ENCODE measurements at regions not wholly inside any gene's neighbourhood (a gene's known extent, or its start where the extent isn't known, plus 50 kb on each side); places are given as distances from the start of the nearest gene placed in this dataset.
"Not testable (repeated sequence)": the region's sequence is repeated elsewhere in the genome, so short reads cannot be mapped to it uniquely, and the experiment has no call there.

DNA sequence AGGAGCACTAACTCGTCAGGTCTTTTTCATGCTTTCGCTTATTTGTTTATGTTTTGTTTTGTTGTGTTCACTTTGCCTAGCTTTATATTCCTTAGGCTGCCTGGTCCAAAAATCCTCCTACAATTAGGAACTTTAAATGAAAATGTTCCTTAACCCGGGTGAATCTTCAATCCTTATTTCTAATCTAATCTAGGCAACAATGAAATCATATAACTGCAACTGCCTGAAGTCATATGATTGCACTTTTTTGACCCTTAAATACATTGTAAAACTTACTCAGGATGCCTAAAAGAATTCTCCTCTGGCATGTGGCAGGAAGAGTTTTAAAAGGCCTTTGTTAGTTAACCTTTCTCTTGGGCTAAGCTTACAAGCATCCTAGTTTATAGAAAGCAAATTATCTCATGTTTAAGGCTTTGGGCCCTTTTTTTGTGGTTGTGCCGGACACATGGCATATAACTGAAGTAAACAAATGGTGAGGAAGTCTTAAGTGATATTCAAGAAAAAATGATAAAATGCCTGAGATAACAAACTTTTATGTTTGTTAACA, 279.4 kb downstream of the FAT4 start:
- DNase-seq (ENCODE audit: low spot score), result no peak

DNA sequence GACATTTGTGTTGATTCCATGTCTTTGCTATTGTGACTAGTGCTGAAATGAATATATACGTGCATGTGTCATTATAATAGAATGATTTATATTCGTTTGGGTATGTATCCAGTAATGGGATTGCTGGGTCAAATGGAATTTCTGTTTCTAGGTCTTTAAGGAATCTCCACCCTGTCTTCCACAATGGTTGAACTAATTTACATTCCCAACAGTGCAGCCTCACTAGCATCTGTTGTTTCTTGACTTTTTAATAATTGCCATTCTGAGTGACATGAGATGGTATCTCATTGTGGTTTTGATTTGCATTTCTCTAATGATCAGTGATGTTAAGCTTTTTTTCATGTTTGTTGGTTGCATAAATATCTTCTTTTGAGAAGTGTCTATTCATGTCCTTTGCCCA, 291.2 kb downstream of the FAT4 start:
- not testable (repeated sequence) for DNase-seq (ENCODE audit: low spot score)

DNA sequence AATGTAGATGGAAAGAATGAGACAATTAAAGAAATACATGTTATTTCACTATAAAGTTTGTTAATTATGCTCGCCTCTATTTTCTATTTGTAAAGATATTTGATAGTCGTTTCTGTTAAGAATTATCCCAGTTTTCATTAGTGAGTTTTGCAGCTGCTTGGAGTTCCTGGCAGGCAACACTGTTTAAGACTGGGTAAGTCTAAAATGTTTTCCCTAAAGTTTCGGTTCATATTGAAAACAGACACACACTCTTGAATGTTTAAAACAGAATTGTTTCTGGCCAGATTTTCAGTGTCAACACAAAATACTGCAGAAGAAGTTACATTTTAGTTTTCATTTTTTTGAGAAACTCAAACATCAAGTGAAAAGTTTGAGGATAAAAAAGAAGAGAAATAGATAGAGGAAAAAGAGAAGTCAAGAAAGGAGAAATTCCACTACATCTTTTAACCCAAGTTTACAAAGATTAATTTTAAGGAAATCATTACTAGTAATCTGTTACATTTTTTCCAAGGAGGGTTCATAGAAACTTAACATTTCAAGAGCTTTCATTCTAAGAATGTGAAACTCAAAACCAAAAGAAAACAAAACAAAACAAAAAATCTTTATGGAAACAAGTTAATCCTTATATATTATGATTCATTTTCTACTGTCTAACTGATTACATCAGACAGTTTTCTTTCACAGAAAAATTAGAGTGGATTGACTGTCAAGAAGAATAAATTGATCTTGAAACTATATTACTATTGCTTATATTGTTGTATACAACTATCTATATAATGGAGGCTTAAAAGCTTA, 305.5 kb downstream of the FAT4 start:
- no peak for DNase-seq (ENCODE audit: low spot score)

DNA sequence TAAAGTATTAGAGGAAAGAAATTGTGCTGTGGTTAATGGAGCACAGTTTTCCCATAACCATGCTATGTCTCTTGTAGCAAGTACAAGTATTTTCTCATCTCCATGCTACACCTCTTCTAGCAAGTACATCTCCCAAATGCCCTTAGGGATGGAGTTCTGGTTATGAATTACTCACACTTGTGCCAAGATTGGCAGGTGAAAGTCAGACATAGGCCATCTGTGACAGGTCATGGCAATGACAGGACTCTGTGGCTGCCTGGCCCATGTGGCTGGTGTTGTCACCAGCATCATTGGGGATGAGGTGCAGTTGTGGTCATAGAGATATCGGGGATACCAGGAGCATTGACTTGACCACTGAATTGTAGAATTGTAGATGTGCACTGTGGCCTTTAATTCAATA, 310.2 kb downstream of the FAT4 start:
- DNase-seq (ENCODE audit: low spot score), result no peak

DNA sequence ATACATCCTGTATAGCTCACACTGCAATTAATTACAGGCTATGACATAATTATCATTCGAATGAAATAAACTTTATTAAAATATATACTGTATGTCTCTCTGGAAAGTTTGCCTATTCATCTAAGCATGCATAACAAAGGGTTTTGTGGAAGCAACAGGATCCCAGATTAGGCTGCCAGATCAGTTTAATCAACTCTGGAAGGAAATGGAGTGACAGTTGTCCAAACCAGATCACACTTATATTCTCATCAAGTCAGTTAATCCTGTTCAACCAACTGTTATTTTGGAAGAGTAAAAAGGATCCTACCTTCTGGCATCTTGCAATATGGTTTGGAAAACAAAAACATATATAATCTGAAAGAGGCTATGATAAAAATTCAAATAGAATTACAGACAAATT, 312.2 kb downstream of the FAT4 start:
- DNase-seq (ENCODE audit: low spot score), result no peak

DNA sequence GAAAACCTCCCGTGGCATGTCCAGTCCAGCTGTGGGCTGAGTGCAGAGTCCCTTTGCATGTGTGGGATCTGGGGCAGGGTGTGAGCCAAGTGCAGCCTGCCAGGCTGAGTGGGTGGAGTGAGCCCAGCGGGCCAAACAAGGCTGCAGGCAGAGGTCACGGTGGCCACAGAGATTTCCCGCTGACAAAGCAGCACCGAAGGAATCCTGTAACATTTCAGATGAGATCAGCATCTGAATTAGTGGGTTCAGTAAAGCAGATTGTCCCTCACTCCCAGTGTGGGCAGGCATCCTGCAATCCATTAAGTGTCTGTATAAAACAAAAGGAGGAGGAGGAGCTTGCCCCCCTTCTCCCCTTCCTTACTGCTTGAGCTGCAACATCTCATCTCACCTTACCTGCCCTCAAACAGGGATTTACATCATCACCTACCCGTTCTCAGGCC, 324.4 kb downstream of the FAT4 start:
- no peak for DNase-seq (ENCODE audit: low spot score)

DNA sequence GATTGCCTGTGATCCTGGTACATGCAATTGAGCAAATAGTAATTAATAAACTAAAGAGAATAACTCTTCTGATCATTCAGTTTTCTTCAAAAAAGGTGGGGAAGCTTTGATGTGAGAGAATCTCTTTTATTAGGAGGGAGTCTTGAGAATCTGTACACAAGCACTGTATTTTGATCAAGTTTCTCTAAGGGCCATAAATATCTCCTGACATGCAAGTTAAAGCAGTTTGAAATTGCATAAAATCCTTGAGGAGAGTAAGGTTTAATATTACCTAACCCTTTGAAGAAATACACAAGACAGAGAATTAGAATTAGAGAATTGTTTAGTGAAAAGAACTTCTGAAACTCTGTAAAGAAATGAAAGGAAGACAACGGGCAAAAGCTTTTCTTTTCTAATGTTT, 326.9 kb downstream of the FAT4 start:
- DNase-seq (ENCODE audit: low spot score), result no peak

DNA sequence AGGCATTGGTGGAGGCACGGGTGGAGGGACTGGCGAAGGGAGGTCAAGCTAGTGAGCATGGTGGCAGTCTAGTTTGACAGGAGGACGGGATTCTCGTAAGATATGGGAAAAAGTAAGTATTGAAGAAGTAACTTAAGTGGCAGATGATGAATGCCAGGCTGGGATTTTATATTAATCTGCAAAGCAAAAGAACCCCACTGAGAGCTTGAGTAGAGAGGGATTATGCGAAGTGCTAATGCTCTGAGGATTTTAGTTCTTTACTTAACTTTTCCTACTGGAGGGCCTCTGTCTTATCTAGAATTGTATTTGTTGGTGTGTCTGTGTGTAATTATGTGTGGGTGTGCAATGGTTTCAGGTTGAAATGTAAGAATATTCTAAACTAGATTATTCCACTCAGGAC, 327.9 kb downstream of the FAT4 start:
- DNase-seq (ENCODE audit: low spot score), result no peak

DNA sequence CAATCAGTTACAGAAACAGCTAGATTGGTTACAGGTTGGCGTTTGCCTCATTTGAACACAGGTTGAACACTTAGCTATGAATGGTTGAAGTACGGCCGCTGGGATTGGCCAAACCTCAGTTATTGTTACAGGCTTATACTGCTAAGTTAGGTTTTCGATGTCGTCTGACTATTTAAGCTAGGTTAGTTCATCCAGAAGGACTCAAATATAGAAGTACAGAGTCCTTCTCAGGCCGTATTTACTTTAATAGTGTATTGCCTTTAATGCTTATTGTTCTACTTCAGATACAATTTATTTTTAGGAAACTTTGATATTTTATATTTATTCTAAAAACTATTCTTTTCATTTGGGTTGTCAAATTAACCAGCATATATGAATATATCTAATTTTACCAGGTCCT, 334.7 kb downstream of the FAT4 start:
- DNase-seq (ENCODE audit: low spot score), result no peak

DNA sequence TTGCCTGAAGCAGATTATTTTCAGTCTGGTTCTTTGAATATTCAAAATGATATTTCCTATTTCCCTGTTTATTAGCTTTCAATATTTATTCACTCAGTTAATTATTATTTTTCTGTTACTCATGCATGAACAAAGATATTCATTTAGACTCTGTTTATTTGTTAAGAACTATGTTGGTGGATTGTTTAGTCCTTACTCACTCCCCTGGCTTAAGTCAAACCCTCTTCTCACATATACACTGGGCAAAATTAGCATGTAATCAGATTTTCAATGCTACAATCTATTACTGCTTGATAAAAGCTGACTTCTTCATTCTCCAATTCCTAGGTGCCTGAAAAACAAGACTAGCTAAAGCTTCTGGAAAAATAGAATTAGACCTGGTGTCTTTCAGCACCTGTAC, 335.8 kb downstream of the FAT4 start:
- DNase-seq (ENCODE audit: low spot score), result no peak

DNA sequence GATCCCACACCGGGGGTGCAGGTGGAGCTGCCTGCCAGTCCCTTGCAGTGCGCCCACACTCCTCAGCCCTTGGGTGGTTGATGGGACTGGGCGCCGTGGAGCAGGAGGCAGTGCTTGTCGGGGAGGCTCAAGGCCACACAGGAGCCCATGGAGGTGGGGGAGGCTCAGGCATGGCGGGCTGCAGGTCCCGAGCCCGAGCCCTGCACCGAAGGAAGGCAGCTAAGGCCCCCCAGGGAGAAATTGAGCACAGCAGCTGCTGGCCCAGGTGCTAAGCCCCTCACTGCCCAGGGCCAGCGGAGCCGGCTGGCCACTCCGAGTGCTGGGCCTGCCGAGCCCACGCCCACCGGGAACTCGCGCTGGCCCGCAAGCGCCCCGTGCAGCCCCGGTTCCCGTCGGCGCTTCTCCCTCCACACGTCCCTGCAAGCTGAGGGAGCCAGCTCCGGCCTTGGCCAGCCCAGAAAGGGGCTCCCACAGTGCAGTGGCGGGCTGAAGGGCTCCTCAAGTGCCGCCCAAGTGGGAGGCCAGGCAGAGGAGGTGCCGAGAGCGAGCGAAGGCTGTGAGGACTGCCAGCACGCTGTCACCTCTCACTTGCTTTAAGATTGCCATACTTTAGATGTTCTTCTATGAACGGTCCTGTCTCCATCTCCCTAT, 337.1 kb downstream of the FAT4 start:
- DNase-seq (ENCODE audit: low spot score), result not testable (repeated sequence)

DNA sequence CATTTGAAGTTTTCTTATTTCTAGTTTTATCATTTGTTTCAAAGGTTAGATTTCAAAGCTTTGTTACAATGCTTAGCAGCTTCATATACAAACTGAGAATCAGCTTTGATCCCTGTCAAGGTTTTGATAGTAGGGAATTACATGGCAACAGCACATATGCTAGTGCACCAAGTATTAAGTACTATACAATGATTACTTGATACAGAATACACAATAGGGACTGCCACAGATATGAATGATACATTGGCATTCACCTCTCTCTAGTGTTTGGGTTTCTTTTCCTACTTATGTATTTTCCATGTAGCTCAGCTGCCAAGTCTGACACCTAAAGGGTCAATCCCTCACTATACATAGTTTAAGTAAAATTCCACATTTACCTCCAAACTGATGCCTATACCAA, 344.0 kb downstream of the FAT4 start:
- DNase-seq (ENCODE audit: low spot score), result no peak

DNA sequence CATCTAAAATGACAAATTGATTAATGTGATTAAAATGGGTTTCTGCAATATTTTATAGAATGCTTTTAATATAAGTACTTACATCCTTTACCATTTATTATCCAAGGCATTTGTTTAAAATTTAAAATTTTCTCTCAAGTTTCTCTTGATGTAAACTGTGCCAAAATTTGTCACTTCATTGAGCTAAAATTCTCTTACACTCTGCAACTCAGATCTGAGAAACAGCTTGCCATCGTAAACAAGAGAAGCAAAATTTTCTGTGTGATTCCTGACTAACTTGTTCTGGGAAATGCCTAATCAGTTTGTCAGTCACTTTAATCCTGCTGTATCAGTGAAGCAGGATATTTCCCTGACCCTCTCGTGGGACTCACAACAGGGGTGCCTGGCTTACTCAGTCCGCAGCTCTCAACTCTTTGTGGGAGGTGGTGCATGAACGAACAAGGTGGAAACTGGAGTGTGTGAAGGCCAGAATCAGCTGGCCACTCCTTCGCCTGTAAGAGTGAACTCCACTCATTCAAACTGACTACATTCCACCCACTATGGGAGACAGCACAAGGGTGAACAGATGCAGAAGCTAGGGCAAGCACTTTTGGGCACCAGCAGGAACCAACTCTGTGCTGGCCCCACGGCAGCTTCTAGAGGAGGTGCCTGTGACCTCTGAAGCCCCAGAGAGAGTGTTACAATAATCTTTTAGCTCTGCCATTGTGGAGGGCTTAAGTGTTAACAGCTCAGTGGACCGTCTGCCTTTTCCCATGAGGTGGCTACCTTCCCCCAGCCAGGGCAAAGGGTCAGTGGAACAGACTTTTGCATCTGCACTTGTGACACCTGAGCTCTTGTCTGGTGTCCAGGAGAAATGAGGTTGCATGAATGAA, 349.4 kb downstream of the FAT4 start:
- no peak for DNase-seq (ENCODE audit: low spot score)

DNA sequence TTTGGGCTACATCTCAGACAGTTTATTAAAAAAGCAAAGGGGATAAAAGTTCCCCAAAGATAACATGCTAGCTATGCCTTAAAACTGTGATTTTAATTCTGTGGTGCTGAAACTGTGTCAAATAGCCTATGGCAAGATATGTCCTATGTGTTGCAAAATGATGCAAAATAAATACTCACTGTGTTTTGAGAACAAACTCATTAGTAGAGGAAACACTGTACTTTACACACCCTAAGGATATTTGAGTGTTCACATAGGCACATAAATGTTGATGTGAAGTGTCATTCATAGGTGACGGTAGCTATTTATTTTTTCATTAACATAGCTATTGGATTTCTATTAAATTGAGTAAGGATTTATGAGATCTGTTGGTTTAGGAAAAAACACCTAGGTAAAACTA, 351.9 kb downstream of the FAT4 start:
- DNase-seq (ENCODE audit: low spot score), result no peak

DNA sequence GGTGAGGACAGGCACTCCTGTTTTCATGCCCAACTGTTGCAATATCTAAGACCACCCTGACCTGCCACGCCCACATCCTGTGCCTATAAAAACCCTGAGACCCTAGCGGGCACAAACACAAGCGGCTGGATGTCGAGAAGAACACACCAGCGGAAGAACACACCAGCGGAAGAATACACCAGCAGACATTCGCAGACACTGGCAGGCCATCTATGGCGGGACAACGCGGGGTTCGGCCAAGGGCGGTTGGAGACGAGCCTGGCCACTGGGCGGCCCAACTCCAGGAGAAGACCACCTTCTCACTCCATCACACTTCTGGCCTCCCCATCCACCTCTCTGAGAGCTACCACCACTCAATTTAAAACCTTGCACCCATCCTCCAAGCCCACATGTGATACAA, 361.4 kb downstream of the FAT4 start:
- DNase-seq (ENCODE audit: low spot score), result no peak

DNA sequence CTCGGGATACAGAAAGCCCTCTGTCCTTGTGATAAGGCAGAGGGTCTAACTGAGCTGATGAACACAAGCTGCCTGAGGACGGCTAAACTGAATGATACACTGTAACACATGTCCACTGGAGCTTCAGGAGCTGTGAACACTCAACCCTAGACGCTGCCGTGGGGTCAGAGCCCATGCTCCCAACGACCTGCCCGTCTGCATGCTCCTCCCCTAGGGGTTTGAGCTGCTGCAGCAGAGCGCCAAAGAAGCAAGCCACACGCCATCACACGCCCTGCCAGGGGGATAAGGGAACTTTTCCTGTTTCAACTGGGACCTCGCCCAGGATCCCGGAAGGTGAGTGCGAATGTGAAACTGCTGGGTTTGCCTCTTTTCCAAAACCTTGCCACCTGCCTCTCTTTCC, 361.8 kb downstream of the FAT4 start:
- DNase-seq (ENCODE audit: low spot score), result no peak

DNA sequence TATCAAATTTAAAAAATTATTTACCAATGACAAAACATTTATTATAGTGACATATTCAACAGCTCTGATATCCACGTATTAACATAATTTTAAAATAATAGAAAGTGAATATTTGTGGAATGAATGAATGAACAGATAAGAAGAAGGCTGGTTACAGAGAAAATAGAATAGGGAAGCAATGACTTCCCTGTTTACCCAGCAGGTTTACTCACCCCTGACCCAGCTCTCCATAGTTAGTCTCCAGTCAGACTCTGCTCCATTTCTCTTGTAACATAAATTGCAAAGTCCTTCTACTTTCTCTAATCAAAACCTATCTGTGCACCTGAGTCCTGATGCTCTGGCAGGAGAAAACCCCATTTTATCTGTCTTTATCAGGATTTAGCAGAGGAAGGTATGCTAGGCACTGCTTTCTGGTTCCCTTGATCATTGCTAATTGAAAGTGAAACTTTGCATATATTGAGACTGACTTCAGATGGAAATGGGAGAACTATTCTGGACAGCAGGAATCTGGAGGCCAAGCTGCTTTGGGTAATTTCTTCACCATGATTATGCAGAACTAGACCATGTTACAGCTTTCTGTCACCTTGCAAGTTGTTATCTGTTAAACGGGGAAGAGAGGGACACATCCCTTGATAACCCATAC, 363.0 kb downstream of the FAT4 start:
- DNase-seq (ENCODE audit: low spot score), result no peak

DNA sequence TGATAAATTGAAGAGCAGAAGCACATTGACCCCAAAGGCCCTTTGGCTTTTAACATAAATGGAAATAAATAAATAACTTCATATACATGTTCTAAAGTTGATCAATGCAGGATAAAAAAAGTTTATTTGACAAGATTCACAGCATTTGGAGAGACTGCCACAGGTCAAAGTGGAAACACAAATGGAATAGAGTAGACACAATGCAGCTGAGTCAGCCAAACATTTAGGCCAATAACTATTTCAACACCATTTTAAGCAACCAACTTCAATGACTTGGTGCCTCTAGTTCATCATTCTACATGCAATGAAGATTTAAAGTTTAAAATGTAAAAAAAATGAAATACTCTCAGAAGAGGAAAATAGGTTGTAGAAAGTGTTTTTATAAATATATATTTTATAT, 365.2 kb downstream of the FAT4 start:
- DNase-seq (ENCODE audit: low spot score), result no peak

DNA sequence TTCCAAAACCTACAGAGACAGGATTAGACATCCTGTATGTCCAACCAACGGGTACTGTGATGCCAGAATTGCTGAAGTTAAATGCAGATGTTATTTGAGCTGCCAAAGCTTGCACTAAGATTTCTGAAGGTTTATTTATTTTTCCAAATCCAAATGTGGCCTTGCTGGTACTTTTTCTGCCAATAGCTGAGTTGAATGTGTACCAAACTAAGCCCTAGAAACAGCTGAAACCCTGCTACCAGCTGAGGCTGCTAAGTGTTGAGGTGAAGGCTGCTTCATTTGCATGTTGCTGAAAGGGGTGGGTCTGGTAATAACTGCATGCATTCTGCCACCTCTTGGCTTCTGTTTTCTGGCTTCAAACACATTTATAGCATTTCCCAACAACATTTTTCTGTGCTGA, 366.5 kb downstream of the FAT4 start:
- no peak for DNase-seq (ENCODE audit: low spot score)

DNA sequence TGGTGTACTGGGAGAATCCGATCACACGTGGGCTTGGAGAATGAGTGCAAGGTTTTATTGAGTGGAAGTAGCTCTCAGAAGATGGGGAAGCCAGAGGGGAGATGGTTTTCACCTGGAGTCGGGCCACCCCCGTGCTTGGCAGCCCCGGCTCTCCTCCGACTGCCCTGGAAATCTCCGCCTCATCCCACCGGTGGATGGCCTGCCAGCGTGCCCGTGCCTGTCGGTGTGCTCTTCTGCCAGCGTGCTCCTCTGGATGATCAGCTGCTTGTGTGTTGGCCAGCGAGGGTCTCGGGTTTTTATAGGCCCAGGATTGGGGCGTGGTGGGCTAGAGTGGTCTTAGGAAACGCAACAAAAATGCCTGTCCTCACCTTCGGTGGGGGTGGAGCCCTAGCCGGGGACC, 368.0 kb downstream of the FAT4 start:
- DNase-seq (ENCODE audit: low spot score), result no peak

DNA sequence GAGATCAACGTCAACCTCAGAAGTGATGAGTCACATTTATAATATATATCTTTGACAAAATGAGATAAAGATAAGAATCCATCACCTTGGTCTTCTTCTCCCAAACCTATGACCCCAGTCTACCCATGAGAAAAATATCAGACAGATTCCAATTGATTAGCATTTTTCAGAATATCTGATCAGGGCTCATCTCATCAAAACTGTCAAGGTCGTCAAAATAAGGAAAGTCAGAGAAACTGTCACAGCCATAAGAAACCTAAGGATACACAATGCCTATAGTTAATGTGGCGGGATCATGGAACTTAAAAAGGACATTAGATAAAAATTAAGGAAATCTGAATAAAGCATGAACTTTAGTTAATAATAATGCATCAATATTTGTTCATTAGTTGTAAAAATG, 374.1 kb downstream of the FAT4 start:
- DNase-seq (ENCODE audit: low spot score), result no peak

DNA sequence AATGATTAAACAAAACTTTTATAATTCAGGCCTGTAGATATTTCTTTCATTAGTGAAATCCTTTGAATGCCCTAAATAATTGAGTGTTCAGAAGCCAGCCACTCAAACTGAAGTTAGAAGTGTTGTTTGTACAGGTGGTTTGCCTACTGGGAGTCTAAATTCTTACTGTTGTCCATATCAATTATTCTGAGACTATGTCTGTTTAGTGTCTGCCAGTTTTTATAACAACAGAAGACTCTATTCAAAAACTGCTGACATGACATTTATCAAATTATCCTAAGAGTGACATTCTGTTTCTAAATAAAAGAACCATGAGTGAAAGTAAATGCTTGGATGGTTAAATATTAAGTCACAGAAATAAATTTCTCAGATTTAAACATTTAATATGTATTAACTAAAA, 375.1 kb downstream of the FAT4 start:
- DNase-seq (ENCODE audit: low spot score), result no peak
